ENCODE measurements at regions not wholly inside any gene's neighbourhood (a gene's known extent, or its start where the extent isn't known, plus 50 kb on each side); places are given as distances from the start of the nearest gene placed in this dataset.

- H3K27ac ChIP-seq (ENCODE audit: low read depth in 2 of 2, low read length in 1 of 2) = no peak overlapping the region
- H3K36me3 ChIP-seq (ENCODE audit: control insufficient read depth in 2 of 2, insufficient read depth in 2 of 2, low read length in 1 of 2) = no peaks in the 10 kb centered on the region
- no peaks in the 10 kb centered on the region for H3K27me3 ChIP-seq (ENCODE audit: control insufficient read depth in 1 of 2, insufficient read depth in 2 of 2, low read length in 2 of 2)
- no peaks in the 10 kb centered on the region for H3K9me3 ChIP-seq (ENCODE audit: control insufficient read depth in 2 of 2, insufficient read depth in 1 of 2, low read depth in 1 of 2, low read length in 1 of 2)
- no peak overlapping the region for H3K4me3 ChIP-seq (ENCODE audit: low read depth in 1 of 2, low read length in 2 of 2)
- no peaks in the 10 kb centered on the region for H3K4me1 ChIP-seq (ENCODE audit: control insufficient read depth in 2 of 2, insufficient read depth in 2 of 2, low read length in 1 of 2)
These were observed 848.9 kb upstream of the CADM2 start for GRCh38 chr3:84109911-84110310.

DNA sequence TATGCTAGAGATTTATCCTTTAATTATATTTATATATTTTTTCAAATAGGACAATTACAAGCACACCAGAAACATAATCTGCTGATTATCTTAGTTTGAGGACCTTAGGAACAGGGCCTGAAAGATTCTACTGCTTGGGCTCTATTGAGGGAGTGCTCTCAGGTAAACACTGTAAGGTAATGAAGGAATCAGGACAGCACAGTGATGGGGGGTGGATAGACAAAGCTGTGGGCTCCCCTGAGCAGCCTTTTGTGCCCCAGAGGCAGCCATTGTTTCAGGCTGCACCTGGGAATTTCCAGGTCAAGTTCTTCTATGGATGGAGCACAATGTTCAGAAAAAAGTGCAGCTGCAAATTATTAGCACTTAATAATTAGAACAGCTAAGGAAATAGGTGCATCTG, 848.0 kb upstream of the CADM2 start:
- H3K27ac ChIP-seq (ENCODE audit: low read depth in 2 of 2, low read length in 1 of 2) = no peak overlapping the region
- no peaks in the 10 kb centered on the region for H3K27me3 ChIP-seq (ENCODE audit: control insufficient read depth in 1 of 2, insufficient read depth in 2 of 2, low read length in 2 of 2)
- no peak overlapping the region for H3K4me3 ChIP-seq (ENCODE audit: low read depth in 1 of 2, low read length in 2 of 2)
- peaks cover 0 to 3% of the 10 kb centered on the region in 2 donors for H3K9me3 ChIP-seq (ENCODE audit: control insufficient read depth in 2 of 2, insufficient read depth in 1 of 2, low read depth in 1 of 2, low read length in 1 of 2)
- H3K4me1 ChIP-seq (ENCODE audit: control insufficient read depth in 2 of 2, insufficient read depth in 2 of 2, low read length in 1 of 2) = no peaks in the 10 kb centered on the region
- no peaks in the 10 kb centered on the region for H3K36me3 ChIP-seq (ENCODE audit: control insufficient read depth in 2 of 2, insufficient read depth in 2 of 2, low read length in 1 of 2)

DNA sequence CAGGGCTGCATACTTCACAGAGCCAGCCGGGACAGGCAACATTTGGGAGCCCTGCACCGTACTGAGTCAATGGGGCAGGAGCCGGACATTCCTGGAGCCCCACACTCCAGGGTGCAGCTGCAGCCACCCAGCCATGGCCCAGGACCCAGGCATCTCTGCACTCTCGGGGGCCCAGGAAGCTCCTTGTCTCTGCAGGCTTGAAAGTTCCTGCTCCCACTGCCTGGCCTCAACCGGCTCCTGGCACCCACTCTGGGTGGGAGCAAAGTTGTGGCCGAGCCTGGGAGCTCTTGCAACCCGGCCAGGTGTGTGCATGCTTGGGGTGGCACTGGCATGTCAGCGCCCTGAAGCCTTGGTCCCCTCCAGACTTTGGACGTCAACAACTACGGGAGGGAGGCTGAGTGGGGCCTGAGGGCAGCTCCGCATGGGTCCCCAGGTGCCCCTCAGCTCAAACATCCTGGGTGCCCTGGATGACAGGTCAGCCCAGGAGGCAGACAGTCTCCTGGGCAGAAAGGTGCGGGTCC, 833.5 kb upstream of the CADM2 start:
- peaks cover 8 to 13% of the 10 kb centered on the region in 2 donors for H3K9me3 ChIP-seq (ENCODE audit: control insufficient read depth in 2 of 2, insufficient read depth in 1 of 2, low read depth in 1 of 2, low read length in 1 of 2)
- H3K27me3 ChIP-seq (ENCODE audit: control insufficient read depth in 1 of 2, insufficient read depth in 2 of 2, low read length in 2 of 2) = no peaks in the 10 kb centered on the region
- no peaks in the 10 kb centered on the region for H3K36me3 ChIP-seq (ENCODE audit: control insufficient read depth in 2 of 2, insufficient read depth in 2 of 2, low read length in 1 of 2)
- no peak overlapping the region for H3K27ac ChIP-seq (ENCODE audit: low read depth in 2 of 2, low read length in 1 of 2)
- WGBS, 2 donors = 91 to 94% methylated on average over 12 of the region's 12 CpGs
- H3K4me3 ChIP-seq (ENCODE audit: low read depth in 1 of 2, low read length in 2 of 2) = no peak overlapping the region
- no peaks in the 10 kb centered on the region for H3K4me1 ChIP-seq (ENCODE audit: control insufficient read depth in 2 of 2, insufficient read depth in 2 of 2, low read length in 1 of 2)

DNA sequence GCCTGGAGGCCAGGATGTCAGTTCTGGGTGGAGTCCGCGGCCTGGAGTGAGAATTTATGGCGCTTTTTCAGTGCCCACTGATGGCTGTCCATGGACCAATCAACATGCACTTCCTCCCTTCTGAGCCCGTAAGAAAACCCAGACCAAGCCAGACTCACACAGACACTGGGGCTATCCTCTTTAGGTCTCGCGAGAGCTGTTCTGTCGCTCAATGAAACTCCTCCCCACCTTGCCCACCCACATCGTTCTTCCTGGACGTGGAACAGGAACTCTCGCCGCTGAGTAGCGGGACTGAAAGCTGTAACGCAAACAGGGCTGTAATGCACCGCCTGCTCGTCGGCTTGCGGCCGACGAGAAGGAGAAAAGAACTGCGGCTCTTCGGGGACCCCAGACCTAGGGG, 833.0 kb upstream of the CADM2 start:
- Histone ChIP-seq H3K4me3 (ENCODE audit: low read depth in 1 of 2, low read length in 2 of 2) (no peak overlapping the region), H3K4me1 (ENCODE audit: control insufficient read depth in 2 of 2, insufficient read depth in 2 of 2, low read length in 1 of 2) (no peaks in the 10 kb centered on the region), H3K27ac (ENCODE audit: low read depth in 2 of 2, low read length in 1 of 2) (no peak overlapping the region), H3K9me3 (ENCODE audit: control insufficient read depth in 2 of 2, insufficient read depth in 1 of 2, low read depth in 1 of 2, low read length in 1 of 2) (peaks cover 8 to 13% of the 10 kb centered on the region in 2 donors), H3K27me3 (ENCODE audit: control insufficient read depth in 1 of 2, insufficient read depth in 2 of 2, low read length in 2 of 2) (no peaks in the 10 kb centered on the region), H3K36me3 (ENCODE audit: control insufficient read depth in 2 of 2, insufficient read depth in 2 of 2, low read length in 1 of 2) (no peaks in the 10 kb centered on the region)
- WGBS, 2 donors = 96 to 97% methylated on average over 21 of the region's 21 CpGs

- Histone ChIP-seq H3K9me3 (ENCODE audit: control insufficient read depth in 2 of 2, insufficient read depth in 1 of 2, low read depth in 1 of 2, low read length in 1 of 2) (peaks cover 8 to 13% of the 10 kb centered on the region in 2 donors), H3K4me1 (ENCODE audit: control insufficient read depth in 2 of 2, insufficient read depth in 2 of 2, low read length in 1 of 2) (no peaks in the 10 kb centered on the region), H3K36me3 (ENCODE audit: control insufficient read depth in 2 of 2, insufficient read depth in 2 of 2, low read length in 1 of 2) (no peaks in the 10 kb centered on the region), H3K4me3 (ENCODE audit: low read depth in 1 of 2, low read length in 2 of 2) (no peak overlapping the region), H3K27me3 (ENCODE audit: control insufficient read depth in 1 of 2, insufficient read depth in 2 of 2, low read length in 2 of 2) (no peaks in the 10 kb centered on the region), H3K27ac (ENCODE audit: low read depth in 2 of 2, low read length in 1 of 2) (no peak overlapping the region)
- WGBS, 2 donors = 97 to 98% methylated on average over 16 of the region's 16 CpGs
These were observed 832.6 kb upstream of the CADM2 start for GRCh38 chr3:84126160-84126559.

DNA sequence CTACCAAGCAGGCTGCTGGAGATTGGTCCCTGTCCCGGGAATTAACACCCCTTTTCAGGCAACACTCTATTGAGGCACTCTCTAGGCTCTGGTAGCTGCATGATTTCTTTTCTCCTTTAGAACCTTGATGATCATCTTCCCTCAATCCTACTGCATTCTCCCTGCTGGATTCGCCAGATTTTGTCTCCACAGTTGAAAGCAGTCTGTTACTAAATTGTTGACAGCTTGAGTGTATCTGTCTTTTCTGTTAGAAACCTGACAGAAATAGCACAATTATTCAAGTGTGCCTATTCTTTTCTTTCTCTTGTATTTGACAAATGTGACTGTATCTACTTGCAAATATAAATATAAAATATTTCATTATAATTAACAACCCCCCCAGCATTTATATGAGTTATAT, 830.8 kb upstream of the CADM2 start:
- no peaks in the 10 kb centered on the region for H3K36me3 ChIP-seq (ENCODE audit: control insufficient read depth in 2 of 2, insufficient read depth in 2 of 2, low read length in 1 of 2)
- no peak overlapping the region for H3K27ac ChIP-seq (ENCODE audit: low read depth in 2 of 2, low read length in 1 of 2)
- H3K4me1 ChIP-seq (ENCODE audit: control insufficient read depth in 2 of 2, insufficient read depth in 2 of 2, low read length in 1 of 2) = no peaks in the 10 kb centered on the region
- WGBS, 2 donors = 65 to 66% methylated on average over 2 of the region's 2 CpGs
- H3K9me3 ChIP-seq (ENCODE audit: control insufficient read depth in 2 of 2, insufficient read depth in 1 of 2, low read depth in 1 of 2, low read length in 1 of 2) = peaks cover 8 to 13% of the 10 kb centered on the region in 2 donors
- no peak overlapping the region for H3K4me3 ChIP-seq (ENCODE audit: low read depth in 1 of 2, low read length in 2 of 2)
- H3K27me3 ChIP-seq (ENCODE audit: control insufficient read depth in 1 of 2, insufficient read depth in 2 of 2, low read length in 2 of 2) = no peaks in the 10 kb centered on the region

DNA sequence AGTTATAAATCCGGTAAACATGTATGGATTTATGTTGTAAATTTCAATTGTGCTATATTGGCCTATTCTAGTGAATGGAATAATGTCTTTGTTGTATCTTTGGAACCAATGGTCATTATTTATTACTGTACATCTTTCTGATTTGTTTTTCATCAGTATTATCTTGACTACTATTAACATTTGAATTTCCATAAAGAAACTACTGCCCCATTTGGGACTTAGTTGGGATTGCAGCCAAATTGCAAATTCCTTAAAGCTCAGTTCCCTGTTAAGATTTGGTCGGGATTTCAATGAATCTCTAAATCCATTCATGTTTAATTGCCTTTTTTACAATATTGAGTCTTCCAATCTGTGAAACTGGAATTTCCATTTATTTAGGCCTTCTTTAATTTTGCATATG, 822.4 kb upstream of the CADM2 start:
- WGBS, 2 donors = 30 to 66% methylated on average over 2 of the region's 2 CpGs
- H3K36me3 ChIP-seq (ENCODE audit: control insufficient read depth in 2 of 2, insufficient read depth in 2 of 2, low read length in 1 of 2) = no peaks in the 10 kb centered on the region
- H3K4me3 ChIP-seq (ENCODE audit: low read depth in 1 of 2, low read length in 2 of 2) = no peak overlapping the region
- H3K9me3 ChIP-seq (ENCODE audit: control insufficient read depth in 2 of 2, insufficient read depth in 1 of 2, low read depth in 1 of 2, low read length in 1 of 2) = no peaks in the 10 kb centered on the region
- H3K27me3 ChIP-seq (ENCODE audit: control insufficient read depth in 1 of 2, insufficient read depth in 2 of 2, low read length in 2 of 2) = no peaks in the 10 kb centered on the region
- H3K27ac ChIP-seq (ENCODE audit: low read depth in 2 of 2, low read length in 1 of 2) = no peak overlapping the region
- H3K4me1 ChIP-seq (ENCODE audit: control insufficient read depth in 2 of 2, insufficient read depth in 2 of 2, low read length in 1 of 2) = no peaks in the 10 kb centered on the region

DNA sequence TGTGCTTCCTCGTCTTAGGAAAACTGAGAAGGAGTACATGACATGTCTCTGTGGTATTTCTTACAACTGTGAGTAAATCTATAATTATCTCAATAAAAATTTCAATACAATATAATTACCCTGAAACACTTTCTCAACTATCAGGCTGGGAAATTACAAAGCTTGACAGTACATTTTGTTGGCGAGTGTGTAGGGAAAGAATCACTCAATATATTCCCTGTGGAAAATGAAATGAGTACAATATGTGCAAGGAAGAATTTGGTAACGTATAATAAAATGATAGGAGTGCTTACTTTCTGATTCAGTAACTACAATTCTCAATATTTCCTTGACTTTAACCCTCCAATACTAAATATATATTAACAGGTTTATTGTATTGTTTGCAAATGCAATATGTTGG, 818.2 kb upstream of the CADM2 start:
- Histone ChIP-seq H3K4me1 (ENCODE audit: control insufficient read depth in 2 of 2, insufficient read depth in 2 of 2, low read length in 1 of 2) (no peaks in the 10 kb centered on the region), H3K9me3 (ENCODE audit: control insufficient read depth in 2 of 2, insufficient read depth in 1 of 2, low read depth in 1 of 2, low read length in 1 of 2) (no peaks in the 10 kb centered on the region)
- WGBS, 2 donors = 71% methylated on average over 3 of the region's 3 CpGs

GRCh38 chr3:84141571-84141970, 817.2 kb upstream of the CADM2 start:
- H3K27me3 ChIP-seq (ENCODE audit: control insufficient read depth in 1 of 2, insufficient read depth in 2 of 2, low read length in 2 of 2) = no peaks in the 10 kb centered on the region
- 48 to 71% methylated on average over 2 of the region's 2 CpGs for WGBS, 2 donors
- no peaks in the 10 kb centered on the region for H3K36me3 ChIP-seq (ENCODE audit: control insufficient read depth in 2 of 2, insufficient read depth in 2 of 2, low read length in 1 of 2)
- H3K9me3 ChIP-seq (ENCODE audit: control insufficient read depth in 2 of 2, insufficient read depth in 1 of 2, low read depth in 1 of 2, low read length in 1 of 2) = no peaks in the 10 kb centered on the region
- H3K27ac ChIP-seq (ENCODE audit: low read depth in 2 of 2, low read length in 1 of 2) = no peak overlapping the region
- H3K4me3 ChIP-seq (ENCODE audit: low read depth in 1 of 2, low read length in 2 of 2) = no peak overlapping the region
- no peaks in the 10 kb centered on the region for H3K4me1 ChIP-seq (ENCODE audit: control insufficient read depth in 2 of 2, insufficient read depth in 2 of 2, low read length in 1 of 2)

More for the DNA sequence above, 818.2 kb upstream of the CADM2 start:
- Histone ChIP-seq H3K27ac (ENCODE audit: low read depth in 2 of 2, low read length in 1 of 2) (no peak overlapping the region), H3K36me3 (ENCODE audit: control insufficient read depth in 2 of 2, insufficient read depth in 2 of 2, low read length in 1 of 2) (no peaks in the 10 kb centered on the region), H3K27me3 (ENCODE audit: control insufficient read depth in 1 of 2, insufficient read depth in 2 of 2, low read length in 2 of 2) (no peaks in the 10 kb centered on the region), H3K4me3 (ENCODE audit: low read depth in 1 of 2, low read length in 2 of 2) (no peak overlapping the region)

DNA sequence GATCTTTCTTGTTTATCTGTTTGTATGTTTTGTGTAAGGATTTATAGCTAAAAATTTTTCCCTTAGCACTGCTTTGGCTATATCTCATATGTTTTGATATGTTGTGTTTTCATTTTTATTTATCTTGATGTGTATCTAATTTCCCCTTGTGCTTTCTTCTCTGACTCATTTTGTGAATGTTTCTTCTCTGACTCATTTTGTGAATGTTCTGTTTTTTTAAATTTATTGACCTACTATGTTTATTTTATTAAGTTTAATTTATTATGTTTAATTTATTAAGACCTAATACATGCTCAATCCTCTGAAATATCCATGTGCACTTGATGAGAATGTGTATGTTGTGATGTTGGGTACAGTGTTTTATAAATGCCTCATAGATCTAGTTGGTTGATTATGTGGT, 793.5 kb upstream of the CADM2 start:
- Histone ChIP-seq H3K36me3 (ENCODE audit: control insufficient read depth in 2 of 2, insufficient read depth in 2 of 2, low read length in 1 of 2) (no peaks in the 10 kb centered on the region), H3K4me3 (ENCODE audit: low read depth in 1 of 2, low read length in 2 of 2) (no peak overlapping the region), H3K4me1 (ENCODE audit: control insufficient read depth in 2 of 2, insufficient read depth in 2 of 2, low read length in 1 of 2) (no peaks in the 10 kb centered on the region)

More for the DNA sequence above, 793.5 kb upstream of the CADM2 start:
- H3K27ac ChIP-seq (ENCODE audit: low read depth in 2 of 2, low read length in 1 of 2) = no peak overlapping the region
- no peaks in the 10 kb centered on the region for H3K27me3 ChIP-seq (ENCODE audit: control insufficient read depth in 1 of 2, insufficient read depth in 2 of 2, low read length in 2 of 2)
- H3K9me3 ChIP-seq (ENCODE audit: control insufficient read depth in 2 of 2, insufficient read depth in 1 of 2, low read depth in 1 of 2, low read length in 1 of 2) = no peaks in the 10 kb centered on the region

All from esophagus (tissue), 2 donors.